Cerebellar nuclear complex (tissue), 1 donor: ENCODE measurements at regions not wholly inside any gene's neighbourhood (a gene's known extent, or its start where the extent isn't known, plus 50 kb on each side); places are given as distances from the start of the nearest gene placed in this dataset.

Experiments
- DNase-seq, 2 experiments: peaks; one replicate each; lab custom pipeline; 2025; lab: John Stamatoyannopoulos, UW

DNA sequence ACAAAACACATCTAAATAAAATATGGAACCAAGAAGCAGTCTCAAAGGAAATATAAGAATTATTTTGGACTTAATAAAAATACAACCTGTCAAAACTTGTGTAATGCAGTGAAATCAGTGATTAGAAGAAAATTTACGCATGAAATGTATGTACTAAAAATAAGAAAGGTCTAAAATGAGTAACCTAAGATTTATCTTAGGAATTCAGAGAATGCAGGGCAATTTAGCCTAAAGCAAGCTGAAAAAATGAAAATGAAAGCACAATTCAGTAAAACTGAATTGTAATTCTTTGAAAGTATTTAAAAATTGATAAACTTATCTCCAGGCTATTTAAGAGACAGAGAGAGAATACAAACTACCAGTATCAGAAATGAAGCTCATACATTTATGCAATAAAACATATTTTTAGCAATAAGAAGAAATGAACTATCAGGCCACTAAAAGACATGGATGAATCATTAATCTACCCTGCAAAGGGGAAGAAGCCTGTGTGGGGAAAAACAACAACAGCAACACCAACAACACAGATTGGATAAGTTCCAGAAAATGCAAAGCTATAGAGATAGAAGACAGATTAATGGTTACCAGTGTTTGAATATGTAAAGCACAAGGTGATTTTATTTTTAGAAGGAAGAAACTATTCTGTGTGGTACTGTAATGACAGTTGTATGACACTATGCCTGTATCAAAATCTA is 442.0 kb upstream of the ADGRL3 start:
- no peak for DNase-seq

GRCh38 chr4:60759518-60760245 is 440.4 kb upstream of the ADGRL3 start:
- no peak for DNase-seq

DNA sequence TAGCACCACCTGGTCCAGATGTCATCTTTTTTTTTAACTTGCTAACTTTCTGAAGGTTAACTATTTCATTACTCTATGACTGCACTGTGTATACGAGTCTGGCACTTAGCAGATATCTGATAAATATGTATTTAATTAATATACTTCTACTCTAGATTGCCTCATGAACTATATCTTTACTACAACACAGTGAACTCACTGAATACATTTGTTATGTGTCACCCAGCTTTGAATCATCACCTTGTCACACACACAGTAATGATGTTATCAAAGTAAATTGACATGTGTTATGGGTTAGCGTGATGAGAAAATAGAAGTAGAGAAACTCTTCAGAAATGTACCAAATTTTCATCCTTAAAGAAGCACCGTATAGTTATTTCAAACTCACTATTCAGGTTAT is 419.3 kb upstream of the ADGRL3 start:
- DNase-seq = no peak

- DNase-seq = no peak
Observed at GRCh38 chr4:60790608-60791007, 409.5 kb upstream of the ADGRL3 start.

DNA sequence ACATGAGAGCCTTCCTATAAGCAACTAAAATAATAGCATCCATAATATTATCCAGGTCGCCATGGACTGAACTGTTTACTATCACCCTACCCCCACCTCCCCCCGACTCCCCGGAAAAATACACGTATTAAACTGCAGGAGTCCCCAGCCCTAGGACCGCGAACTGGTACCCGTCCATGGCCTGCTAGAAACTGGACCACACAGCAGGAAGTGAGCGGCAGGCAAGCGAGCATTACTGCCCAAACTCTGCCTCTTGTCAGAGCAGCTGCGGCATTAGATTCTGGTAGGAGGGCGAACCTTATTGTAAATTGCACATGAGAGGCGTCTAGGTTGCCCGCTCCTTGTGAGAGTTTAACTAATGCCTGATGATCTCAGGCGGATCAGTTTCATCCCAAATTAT is 405.8 kb upstream of the ADGRL3 start:
- no peak for DNase-seq

- no peak for DNase-seq
Observed at GRCh38 chr4:60799214-60799613, 400.9 kb upstream of the ADGRL3 start.

DNA sequence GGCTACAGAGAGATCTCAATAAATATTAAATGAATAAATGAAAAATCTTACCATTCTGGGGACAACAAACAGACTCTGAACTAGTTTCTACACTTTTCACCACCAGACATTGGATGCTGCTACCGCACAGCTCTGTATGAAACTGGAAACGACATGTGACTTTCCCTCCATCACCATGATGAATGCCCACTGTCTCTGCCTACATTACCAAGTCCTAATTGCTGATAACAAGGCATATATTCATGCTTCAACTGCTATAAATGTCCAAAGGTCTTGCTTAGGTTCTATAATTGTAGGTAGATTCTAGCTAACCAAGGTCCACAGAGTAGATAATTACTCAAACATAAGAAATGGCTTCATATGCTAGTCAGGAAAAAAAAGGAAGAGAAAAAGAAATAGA is 399.4 kb upstream of the ADGRL3 start:
- DNase-seq = no peak

DNA sequence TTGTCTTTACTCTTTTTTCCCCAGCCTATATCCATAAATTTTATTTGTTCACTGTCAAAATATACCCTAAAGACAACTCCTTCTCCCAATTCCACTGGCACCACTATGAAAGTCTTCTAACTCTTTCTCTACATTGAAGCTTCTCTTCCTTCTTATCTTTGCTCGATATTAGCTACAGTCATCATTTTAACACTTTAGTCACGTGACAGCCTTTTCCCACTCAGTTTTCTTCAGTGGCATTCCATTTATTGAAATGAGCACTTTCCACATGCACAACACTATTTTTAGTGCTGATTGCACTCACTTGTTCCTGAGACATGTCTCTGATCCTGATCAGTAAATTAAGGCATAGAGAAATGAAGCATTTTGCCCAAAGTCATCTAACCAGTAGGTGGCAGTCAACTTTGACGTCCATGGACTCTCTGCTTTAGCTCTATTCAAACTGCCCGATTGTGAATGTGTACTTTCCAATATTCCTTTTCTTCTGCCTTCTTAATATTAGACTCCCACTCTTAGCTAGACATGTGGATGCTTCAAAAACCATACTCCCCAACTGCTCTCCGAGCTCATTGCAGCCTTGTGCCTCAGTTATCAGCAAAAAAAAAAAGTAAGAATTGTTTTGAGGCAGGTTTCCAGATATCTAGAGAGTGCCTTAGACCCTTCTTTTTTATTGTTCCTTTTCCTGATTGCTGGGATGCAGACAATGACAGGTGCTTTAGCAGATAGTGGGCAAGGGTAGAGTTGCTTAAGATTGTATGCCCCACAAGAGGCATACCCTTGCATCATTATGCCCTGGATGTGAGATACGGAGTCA is 394.4 kb upstream of the ADGRL3 start:
- no peak for DNase-seq

GRCh38 chr4:60808726-60809485 is 391.2 kb upstream of the ADGRL3 start:
- DNase-seq = no peak

GRCh38 chr4:60809486-60809800 is 390.7 kb upstream of the ADGRL3 start:
- DNase-seq = no peak

GRCh38 chr4:60812811-60813210 is 387.3 kb upstream of the ADGRL3 start:
- no peak for DNase-seq

DNA sequence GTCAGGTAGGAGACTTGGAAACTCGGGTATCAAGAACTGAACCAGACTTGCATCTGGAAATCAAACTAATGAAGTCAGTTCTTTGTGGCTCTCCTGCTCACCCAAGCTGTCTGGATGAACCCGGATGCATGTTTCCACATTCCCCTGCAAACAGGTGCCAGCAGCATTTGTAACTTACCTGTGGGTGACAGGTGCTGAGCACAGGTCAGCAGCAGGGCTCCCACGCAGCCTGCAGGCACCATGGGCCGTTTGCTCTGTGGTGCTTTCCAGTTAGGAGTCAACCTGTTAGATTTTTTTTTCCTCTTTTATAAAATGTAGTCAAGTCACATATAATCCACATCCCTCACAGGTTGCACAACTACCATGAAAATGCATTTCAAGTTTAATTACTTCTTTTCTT is 385.6 kb upstream of the ADGRL3 start:
- DNase-seq = no peak

DNA sequence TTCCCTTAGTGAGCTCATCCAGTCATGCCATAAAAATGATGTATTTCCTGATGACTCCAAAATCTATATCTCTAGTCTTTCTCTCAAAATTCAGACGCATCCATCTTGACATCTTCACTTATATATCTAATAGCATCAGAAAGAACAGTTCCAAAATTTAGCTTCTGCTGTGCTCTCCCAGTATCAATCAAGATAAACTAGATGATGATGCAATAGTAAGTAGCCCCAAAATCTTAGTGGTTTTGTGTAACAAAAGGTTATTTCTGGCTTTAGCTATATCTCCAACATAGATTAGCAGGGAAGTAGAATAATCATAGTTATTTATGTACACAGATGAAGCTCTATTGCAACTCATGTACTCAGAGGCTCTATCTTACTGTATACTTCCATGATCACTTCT is 382.5 kb upstream of the ADGRL3 start:
- no peak for DNase-seq

GRCh38 chr4:60822986-60823385 is 377.1 kb upstream of the ADGRL3 start:
- DNase-seq = peak in 1 of 2 experiments; percentile 6

DNA sequence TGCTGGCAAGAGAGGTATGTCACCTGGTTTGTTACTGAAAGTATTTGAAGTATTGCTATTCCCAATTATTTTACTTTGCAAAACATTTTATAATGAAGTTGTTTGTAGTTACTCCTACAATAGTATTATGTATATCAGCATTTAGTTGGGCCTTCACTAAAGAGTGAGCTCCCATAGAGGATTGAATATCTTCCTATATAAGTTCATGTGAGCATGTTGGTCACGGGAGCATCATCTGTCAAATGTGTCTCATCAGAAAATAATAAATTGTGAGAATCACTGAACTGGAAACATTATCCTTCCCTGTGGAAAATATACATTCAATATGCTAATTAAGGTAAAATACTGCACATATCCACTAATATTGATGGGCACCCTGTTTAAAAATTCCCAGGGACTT is 360.1 kb upstream of the ADGRL3 start:
- no peak for DNase-seq

GRCh38 chr4:60846678-60847077 is 353.4 kb upstream of the ADGRL3 start:
- DNase-seq = no peak

- DNase-seq = no peak
Observed at GRCh38 chr4:60847614-60848013, 352.5 kb upstream of the ADGRL3 start.

DNA sequence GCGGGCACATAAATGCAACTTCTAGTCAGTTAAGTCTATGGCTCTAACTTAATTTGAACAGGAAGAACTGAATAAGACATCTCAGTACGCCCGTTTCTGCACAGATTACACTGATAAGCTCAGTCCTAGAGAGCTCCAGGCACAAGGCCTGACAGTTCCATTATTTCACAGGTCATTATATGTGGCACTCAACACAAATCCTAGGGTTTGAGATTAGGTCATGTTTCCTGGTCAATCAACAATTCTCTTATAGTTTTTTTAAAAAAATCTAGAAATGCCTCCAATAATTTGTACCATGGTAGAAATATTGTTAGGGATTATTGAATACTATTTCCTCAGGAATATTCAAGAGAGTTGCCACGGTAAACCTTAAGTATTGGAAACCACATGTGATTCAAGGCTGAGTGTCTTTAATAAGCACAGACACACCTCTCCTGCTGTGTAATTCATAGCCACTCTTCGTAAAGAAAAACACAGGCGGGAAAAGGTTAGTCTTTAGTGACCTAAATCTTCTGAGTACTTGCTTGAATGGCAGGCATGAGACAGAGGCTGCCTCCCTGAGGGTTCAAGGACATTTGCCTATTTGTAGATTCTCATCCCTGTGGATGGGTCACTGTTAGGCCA is 342.9 kb upstream of the ADGRL3 start:
- no peak for DNase-seq

DNA sequence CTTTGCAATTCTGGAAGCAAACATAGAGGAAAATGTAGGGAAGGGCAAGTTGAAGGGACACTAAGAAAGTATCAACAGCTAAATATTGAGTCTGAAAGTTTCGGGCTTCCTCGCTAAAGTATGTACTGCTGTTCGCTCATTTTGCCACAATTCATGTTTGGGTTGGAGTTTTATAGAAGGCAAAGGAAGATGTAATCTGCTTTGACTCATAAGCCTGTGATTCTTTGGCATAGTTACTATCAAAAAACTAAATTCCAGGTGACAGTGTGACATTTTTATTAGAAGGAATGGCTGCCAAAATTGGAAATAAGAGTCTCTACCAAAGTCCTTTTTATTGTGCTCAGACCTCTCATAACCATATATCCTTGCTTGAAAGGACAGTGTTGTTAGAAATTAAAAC is 336.7 kb upstream of the ADGRL3 start:
- no peak for DNase-seq

GRCh38 chr4:60865273-60865672 is 334.9 kb upstream of the ADGRL3 start:
- DNase-seq = no peak

- DNase-seq = no peak
Observed at GRCh38 chr4:60868232-60868960, 331.7 kb upstream of the ADGRL3 start.
